ENCODE measurements at regions not wholly inside any gene's neighbourhood (a gene's known extent, or its start where the extent isn't known, plus 50 kb on each side); places are given as distances from the start of the nearest gene placed in this dataset.
A peak's percentile ranks its signal among the peaks of the same experiment; 100 is the strongest.

DNA sequence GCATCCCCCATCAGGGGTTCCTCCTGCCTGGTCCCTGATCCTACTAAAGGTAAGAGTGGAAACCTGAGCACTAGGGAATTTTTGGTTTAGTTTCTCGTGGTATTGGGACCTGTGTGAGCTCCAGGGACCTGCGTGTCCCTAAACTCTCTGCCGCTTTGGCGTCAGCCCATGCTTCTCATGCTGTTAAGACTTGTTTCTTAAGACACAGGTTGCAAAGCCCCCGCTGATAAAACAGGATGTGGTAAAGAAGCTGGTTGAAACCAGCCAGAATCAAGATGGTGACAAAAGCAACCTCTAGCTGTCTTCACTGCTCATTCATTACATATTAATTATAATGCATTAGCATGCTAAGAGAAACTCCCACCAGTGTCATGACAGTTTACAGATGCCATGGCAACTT lies 64.6 kb downstream of the LYZL4 start:
- Mint-ChIP-seq H3K27ac (no peak overlapping the region), H3K27me3 (ENCODE audit: low read depth) (peaks cover 7% of the 10 kb centered on the region), H3K4me1 (ENCODE audit: low read depth) (peaks cover 18% of the 10 kb centered on the region), H3K4me3 (no peak overlapping the region), H3K36me3 (ENCODE audit: insufficient read depth in 2 of 2) (no peaks in the 10 kb centered on the region), H3K9me3 (peaks cover 0 to 3% of the 10 kb centered on the region in 2 donors)
- no peak for ATAC-seq (replicated peaks in 1 of 2)
- DNase-seq = peak in 1 of 2 donors; percentile 14

DNA sequence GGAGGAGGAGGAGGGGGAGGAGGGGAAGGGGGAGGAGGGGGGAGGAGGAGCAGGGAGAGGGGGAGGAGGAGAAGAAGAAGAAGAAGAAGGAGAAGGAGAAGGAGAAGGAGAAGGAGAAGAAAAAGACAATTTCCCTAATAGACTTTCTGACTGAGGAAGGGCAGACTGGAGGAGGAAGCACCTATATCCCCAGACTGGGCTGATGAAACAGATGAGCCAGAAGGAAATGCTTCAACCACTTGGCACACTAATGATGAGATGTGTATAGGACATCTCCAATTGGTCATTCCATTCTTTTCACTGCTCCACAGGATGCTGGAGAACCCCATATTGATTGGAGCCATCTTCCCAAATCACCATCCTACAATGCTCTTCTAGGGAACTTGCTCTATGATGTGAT lies 69.9 kb downstream of the LYZL4 start:
- Mint-ChIP-seq H3K36me3 (ENCODE audit: insufficient read depth in 2 of 2) (no peaks in the 10 kb centered on the region), H3K27me3 (ENCODE audit: low read depth) (peaks cover 7% of the 10 kb centered on the region), H3K4me3 (no peak overlapping the region), H3K4me1 (ENCODE audit: low read depth) (no peaks in the 10 kb centered on the region), H3K27ac (no peak overlapping the region), H3K9me3 (peaks cover 0 to 3% of the 10 kb centered on the region in 2 donors)
- no peak for DNase-seq
- no peak for ATAC-seq (replicated peaks in 1 of 2)

DNA sequence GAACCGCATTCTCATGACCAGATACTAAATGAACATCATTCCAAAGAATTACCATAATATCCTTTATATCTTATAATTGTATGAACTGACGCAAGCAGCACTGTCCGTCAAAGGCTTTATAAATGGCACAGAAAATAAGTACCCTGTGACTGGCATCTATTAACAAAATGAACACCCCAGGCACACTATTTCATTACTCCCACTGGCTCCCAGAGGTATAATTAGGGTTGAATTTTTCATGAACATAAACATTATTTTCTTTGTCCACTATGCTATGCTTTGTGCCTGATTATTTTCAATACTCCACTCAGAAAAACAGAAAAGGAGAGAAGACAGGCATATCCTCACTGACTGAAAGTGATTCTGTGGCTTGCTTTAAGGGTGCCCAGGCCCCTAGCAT lies 71.1 kb downstream of the LYZL4 start:
- Mint-ChIP-seq H3K9me3 (peaks cover 0 to 3% of the 10 kb centered on the region in 2 donors), H3K4me1 (ENCODE audit: low read depth) (no peaks in the 10 kb centered on the region), H3K36me3 (ENCODE audit: insufficient read depth in 2 of 2) (no peaks in the 10 kb centered on the region), H3K27ac (no peak overlapping the region), H3K4me3 (no peak overlapping the region), H3K27me3 (ENCODE audit: low read depth) (peaks cover 7% of the 10 kb centered on the region)
- ATAC-seq (replicated peaks in 1 of 2) (no peak), DNase-seq (no peak)

DNA sequence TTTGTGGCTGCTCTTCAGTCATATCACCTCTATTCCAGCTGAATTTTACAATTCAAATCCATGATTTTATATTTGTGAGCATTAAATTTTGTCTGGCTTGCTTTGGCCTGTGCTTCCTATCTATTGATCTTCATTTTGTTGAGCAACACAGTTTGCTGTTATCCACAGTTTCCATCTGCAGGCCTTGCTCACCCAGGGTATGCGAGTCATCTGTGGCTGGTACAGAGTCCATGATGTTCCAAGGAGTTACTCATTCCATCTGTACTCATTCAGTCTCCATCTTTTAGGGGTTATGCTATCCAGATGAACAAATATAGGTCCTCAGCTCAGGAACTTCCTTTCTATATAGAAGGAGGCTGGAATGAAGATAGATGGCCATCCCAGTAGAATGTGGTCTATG lies 70.1 kb upstream of the CCK start:
- no peak for DNase-seq
- Mint-ChIP-seq H3K4me3 (no peak overlapping the region), H3K27ac (no peak overlapping the region), H3K4me1 (ENCODE audit: low read depth) (no peaks in the 10 kb centered on the region), H3K27me3 (ENCODE audit: low read depth) (peaks cover 3% of the 10 kb centered on the region), H3K36me3 (ENCODE audit: insufficient read depth in 2 of 2) (no peaks in the 10 kb centered on the region), H3K9me3 (no peaks in the 10 kb centered on the region)
- ATAC-seq (replicated peaks in 1 of 2) = no peak

GRCh38 chr3:42317137-42317536 lies 51.2 kb upstream of the CCK start:
- no peak overlapping the region for H3K4me3 Mint-ChIP-seq
- H3K27me3 Mint-ChIP-seq (ENCODE audit: low read depth) = peaks cover 6% of the 10 kb centered on the region
- peaks cover 10 to 22% of the 10 kb centered on the region in 2 donors for H3K36me3 Mint-ChIP-seq (ENCODE audit: insufficient read depth in 2 of 2)
- H3K4me1 Mint-ChIP-seq (ENCODE audit: low read depth) = no peaks in the 10 kb centered on the region
- H3K27ac Mint-ChIP-seq = no peak overlapping the region
- ATAC-seq (replicated peaks in 1 of 2) (no peak), DNase-seq (no peak)
- H3K9me3 Mint-ChIP-seq = peaks cover 9 to 13% of the 10 kb centered on the region in 2 donors
